GM06990 (cell line): ENCODE measurements at regions not wholly inside any gene's neighbourhood (a gene's known extent, or its start where the extent isn't known, plus 50 kb on each side); places are given as distances from the start of the nearest gene placed in this dataset.
"Not testable (repeated sequence)": the region's sequence is repeated elsewhere in the genome, so short reads cannot be mapped to it uniquely, and the experiment has no call there.

ENCODE experiments used
- DNase-seq: peaks from one replicate; pipeline ENCODE4 v3.0.0-alpha.2; 2011; ENCODE audit not compliant: insufficient read length; ENCODE audit errors: extremely low read depth
- H3K27me3 ChIP-seq: replicated peaks from 2 replicates; pipeline ENCODE4 v1.6.0; 2011; ENCODE audit warnings: low read length; ENCODE audit not compliant: control insufficient read depth, insufficient read depth
- H3K36me3 ChIP-seq: 2 replicates; pipeline ENCODE4 v1.5.1; 2011; ENCODE audit warnings: low read length; ENCODE audit not compliant: control insufficient read depth, insufficient read depth
- H3K4me3 ChIP-seq: replicated peaks from 2 replicates; pipeline ENCODE4 v1.5.1; 2011; ENCODE audit warnings: low read depth, mild to moderate bottlenecking, control low read depth, low read length
- CTCF ChIP-seq: IDR thresholded peaks from 2 replicates; pipeline ENCODE4 v1.5.1; 2011; ENCODE audit warnings: low read length, control low read depth, mild to moderate bottlenecking, inconsistent platforms; ENCODE audit not compliant: insufficient read depth, poor library complexity, severe bottlenecking

GRCh38 chr11:50333861-50334260 is 301.2 kb downstream of the OR4C45 start:
- Histone ChIP-seq H3K27me3 (no peaks in the 10 kb centered on the region), H3K4me3 (no peak overlapping the region), H3K36me3 (no peaks in the 10 kb centered on the region)
- DNase-seq = no peak
- no peak for TF ChIP-seq CTCF

- H3K4me3 ChIP-seq, H3K27me3 ChIP-seq, DNase-seq, H3K36me3 ChIP-seq: not testable (repeated sequence)
These were observed 304.8 kb downstream of the OR4C45 start for GRCh38 chr11:50337432-50337831.

- not testable (repeated sequence) for H3K4me3 ChIP-seq, H3K36me3 ChIP-seq, DNase-seq, H3K27me3 ChIP-seq
These were observed 315.3 kb downstream of the OR4C45 start for GRCh38 chr11:50348018-50348417.

GRCh38 chr11:50379484-50379883 is 346.8 kb downstream of the OR4C45 start:
- Histone ChIP-seq H3K36me3 (no peaks in the 10 kb centered on the region), H3K4me3 (no peak overlapping the region), H3K27me3 (no peaks in the 10 kb centered on the region)
- no peak for DNase-seq
- no peak for TF ChIP-seq CTCF

- TF ChIP-seq CTCF = no peak
- DNase-seq = no peak
- no peaks in the 10 kb centered on the region for H3K27me3 ChIP-seq
- H3K4me3 ChIP-seq = no peak overlapping the region
- H3K36me3 ChIP-seq = no peaks in the 10 kb centered on the region
These were observed 361.3 kb downstream of the OR4C45 start for GRCh38 chr11:50394017-50394416.

DNA sequence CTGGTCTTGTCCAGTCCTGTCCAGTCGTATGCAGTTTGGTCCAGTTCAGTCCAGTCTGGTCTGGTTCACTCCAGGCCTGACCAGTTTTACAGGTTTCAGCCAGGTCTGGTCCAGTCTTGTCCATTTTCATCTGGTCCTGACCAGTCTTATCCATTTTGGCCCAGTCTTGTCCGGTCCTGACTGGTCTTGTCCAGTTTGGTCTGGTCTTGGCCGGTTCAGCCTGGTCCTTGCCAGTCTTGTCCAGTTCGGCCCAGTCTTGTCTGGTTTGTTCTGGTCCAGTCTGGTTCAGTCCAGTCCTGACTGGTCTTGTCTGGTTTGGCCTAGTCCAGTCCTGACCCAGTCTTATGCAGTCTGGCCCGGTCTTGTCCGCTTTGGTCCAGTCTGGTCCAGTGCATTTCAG is 380.2 kb downstream of the OR4C45 start:
- Histone ChIP-seq H3K36me3 (no peaks in the 10 kb centered on the region), H3K27me3 (no peaks in the 10 kb centered on the region), H3K4me3 (no peak overlapping the region)
- DNase-seq = no peak
- no peak for TF ChIP-seq CTCF

DNA sequence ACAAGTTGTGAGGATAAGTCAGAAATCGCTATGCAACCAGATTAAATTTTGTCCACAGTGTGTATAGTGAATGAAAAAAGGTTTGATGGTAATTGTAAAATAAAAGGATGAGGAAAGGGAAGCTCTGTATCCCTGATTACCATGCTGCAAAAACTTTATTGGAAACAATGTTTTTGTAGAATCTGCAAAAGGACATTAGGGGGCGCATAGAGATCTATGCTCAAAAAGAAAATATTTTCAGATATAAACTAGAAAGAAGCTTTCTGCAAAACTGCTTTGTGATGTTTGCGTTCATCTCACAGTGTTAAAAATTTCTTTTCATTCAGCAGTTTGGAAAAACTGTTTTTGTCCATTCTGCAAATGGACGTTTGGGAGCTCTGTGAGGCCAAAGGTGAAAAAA is 390.5 kb downstream of the OR4C45 start:
- Histone ChIP-seq H3K4me3 (no peak overlapping the region), H3K27me3 (no peaks in the 10 kb centered on the region), H3K36me3 (no peaks in the 10 kb centered on the region)
- TF ChIP-seq CTCF = no peak
- DNase-seq = no peak
